DOHH2 (cell line): ENCODE measurements at regions not wholly inside any gene's neighbourhood (a gene's known extent, or its start where the extent isn't known, plus 50 kb on each side); places are given as distances from the start of the nearest gene placed in this dataset.

ENCODE experiments used
- H3F3A ChIP-seq: fragments of 200-600 bp; sonication (generic), shearing (Covaris generic); 2 replicates; pipeline ENCODE4 v1.6.0; 2016; ENCODE audit warnings: antibody characterized with exemption, mild to moderate bottlenecking; ENCODE audit not compliant: control insufficient read depth, insufficient read depth
- H3K27ac ChIP-seq: fragments of 200-600 bp; sonication (generic); 2 replicates; pipeline ENCODE4 v1.5.1; 2014; ENCODE audit warnings: low read depth, mild to moderate bottlenecking, low read length, moderate library complexity
- H3K27me3 ChIP-seq: fragments of 200-600 bp; sonication (generic); 2 replicates; pipeline ENCODE4 v1.6.1; 2014; ENCODE audit warnings: mild to moderate bottlenecking, low read length, mixed read lengths; ENCODE audit not compliant: control insufficient read depth
- H3K36me3 ChIP-seq: fragments of 200-600 bp; sonication (generic); 2 replicates; pipeline ENCODE4 v1.6.1; 2014; ENCODE audit warnings: mild to moderate bottlenecking, low read length, moderate library complexity, mixed read lengths; ENCODE audit not compliant: control insufficient read depth
- H3K4me1 ChIP-seq: fragments of 200-600 bp; sonication (generic); 2 replicates; pipeline ENCODE4 v1.6.1; 2014; ENCODE audit warnings: mild to moderate bottlenecking, low read length, mixed read lengths; ENCODE audit not compliant: control insufficient read depth
- H3K4me2 ChIP-seq: fragments of 200-600 bp; sonication (generic); 2 replicates; pipeline ENCODE4 v1.6.0; 2014; ENCODE audit warnings: mild to moderate bottlenecking, low read length, moderate library complexity
- H3K4me3 ChIP-seq: fragments of 200-600 bp; sonication (generic); 2 replicates; pipeline ENCODE4 v1.5.1; 2014; ENCODE audit warnings: mild to moderate bottlenecking, low read length, mixed read lengths
- H3K79me2 ChIP-seq: fragments of 200-600 bp; sonication (generic); 2 replicates; pipeline ENCODE4 v1.6.1; 2014; ENCODE audit warnings: mild to moderate bottlenecking, low read length, mixed read lengths; ENCODE audit not compliant: control insufficient read depth
- H3K9me2 ChIP-seq: fragments of 200-600 bp; sonication (generic); replicated peaks from 2 replicates; pipeline ENCODE4 v1.6.1; 2014; ENCODE audit warnings: mild to moderate bottlenecking, low read length, mixed read lengths; ENCODE audit not compliant: control insufficient read depth
- H3K9me3 ChIP-seq: fragments of 200-600 bp; sonication (generic); 2 replicates; pipeline ENCODE4 v1.6.1; 2014; ENCODE audit warnings: antibody characterized with exemption, low read length, mixed read lengths; ENCODE audit not compliant: control insufficient read depth, insufficient read depth
- H4K20me1 ChIP-seq: fragments of 200-600 bp; sonication (generic); 2 replicates; pipeline ENCODE4 v1.6.0; 2014; ENCODE audit warnings: low read depth, mild to moderate bottlenecking, antibody characterized with exemption, low read length, moderate library complexity; ENCODE audit not compliant: control insufficient read depth, insufficient read depth
- CTCF ChIP-seq: fragments of 200-600 bp; sonication (generic); IDR thresholded peaks from one replicate; pipeline ENCODE4 v1.5.1; 2014; ENCODE audit warnings: antibody characterized with exemption, mild to moderate bottlenecking, low read depth, low read length; ENCODE audit not compliant: poor library complexity, severe bottlenecking
- EZH2phosphoT487 ChIP-seq: fragments of 200-600 bp; sonication (generic); IDR thresholded peaks from 2 replicates; pipeline ENCODE4 v1.6.1; 2017; ENCODE audit warnings: borderline replicate concordance, mild to moderate bottlenecking, antibody characterized with exemption, low read length, moderate library complexity, mixed read lengths

GRCh38 chr2:104685591-104685990 is 168.3 kb upstream of the POU3F3 start:
- Histone ChIP-seq H3K4me3 (no peak overlapping the region), H3K36me3 (no peaks in the 10 kb centered on the region), H3K4me1 (no peaks in the 10 kb centered on the region), H4K20me1 (no peaks in the 10 kb centered on the region), H3K79me2 (no peaks in the 10 kb centered on the region), H3K4me2 (no peak overlapping the region), H3K9me3 (no peaks in the 10 kb centered on the region), H3F3A (no peaks in the 10 kb centered on the region), H3K27ac (no peak overlapping the region), H3K9me2 (no peaks in the 10 kb centered on the region), H3K27me3 (no peaks in the 10 kb centered on the region)
- TF ChIP-seq EZH2phosphoT487 (no peak), CTCF (no peak)

- TF ChIP-seq EZH2phosphoT487 (no peak), CTCF (no peak)
- Histone ChIP-seq H3K79me2 (no peaks in the 10 kb centered on the region), H3K27me3 (no peaks in the 10 kb centered on the region), H3K4me2 (no peak overlapping the region), H3K4me3 (no peak overlapping the region), H3K36me3 (no peaks in the 10 kb centered on the region), H4K20me1 (no peaks in the 10 kb centered on the region), H3F3A (no peaks in the 10 kb centered on the region), H3K9me3 (no peaks in the 10 kb centered on the region), H3K9me2 (no peaks in the 10 kb centered on the region), H3K4me1 (no peaks in the 10 kb centered on the region), H3K27ac (no peak overlapping the region)
These were observed 166.8 kb upstream of the POU3F3 start for GRCh38 chr2:104687147-104687546.

GRCh38 chr2:104690255-104690984 is 163.5 kb upstream of the POU3F3 start:
- no peaks in the 10 kb centered on the region for H3K79me2 ChIP-seq
- no peak overlapping the region for H3K4me2 ChIP-seq
- H3K27me3 ChIP-seq, result no peaks in the 10 kb centered on the region
- H3K27ac ChIP-seq, result no peak overlapping the region
- no peaks in the 10 kb centered on the region for H3K9me3 ChIP-seq
- H3K4me1 ChIP-seq, result no peaks in the 10 kb centered on the region
- H3K36me3 ChIP-seq, result no peaks in the 10 kb centered on the region
- no peak overlapping the region for H3K4me3 ChIP-seq
- TF ChIP-seq CTCF (no peak), EZH2phosphoT487 (no peak)
- no peaks in the 10 kb centered on the region for H3K9me2 ChIP-seq
- H3F3A ChIP-seq, result no peaks in the 10 kb centered on the region
- H4K20me1 ChIP-seq, result no peaks in the 10 kb centered on the region
